GM19455 (cell line): ENCODE measurements at regions not wholly inside any gene's neighbourhood (a gene's known extent, or its start where the extent isn't known, plus 50 kb on each side); places are given as distances from the start of the nearest gene placed in this dataset.
A peak's percentile ranks its signal among the peaks of the same experiment; 100 is the strongest.
"Not testable (repeated sequence)": the region's sequence is repeated elsewhere in the genome, so short reads cannot be mapped to it uniquely, and the experiment has no call there.

Source experiments
- ATAC-seq: cut with Tn5 transposase; IDR thresholded peaks from one replicate; pipeline ENCODE4 v1.9.1; 2021; ENCODE audit not compliant: unreplicated experiment

- no peak for ATAC-seq
Observed at GRCh38 chr4:105022811-105023667, 123.6 kb upstream of the TET2 start.

DNA sequence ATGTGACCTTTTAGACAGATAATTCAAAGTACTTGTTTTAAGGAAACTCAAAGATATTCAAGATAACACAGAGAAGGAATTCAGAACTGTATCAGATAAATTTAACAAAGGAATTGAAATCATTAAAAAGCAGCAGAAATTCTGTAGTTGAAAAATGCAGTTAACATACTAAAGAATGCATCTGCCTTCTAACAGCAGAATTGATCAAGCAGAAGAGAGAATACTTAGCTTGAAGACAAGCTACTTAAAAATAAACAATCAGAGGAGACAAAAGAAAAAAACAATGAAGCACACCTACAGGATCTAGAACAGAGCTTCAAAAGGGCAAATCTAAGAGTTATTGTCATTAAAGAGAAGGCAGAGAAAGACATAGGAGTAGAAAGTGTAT is 123.0 kb upstream of the TET2 start:
- ATAC-seq: no peak

DNA sequence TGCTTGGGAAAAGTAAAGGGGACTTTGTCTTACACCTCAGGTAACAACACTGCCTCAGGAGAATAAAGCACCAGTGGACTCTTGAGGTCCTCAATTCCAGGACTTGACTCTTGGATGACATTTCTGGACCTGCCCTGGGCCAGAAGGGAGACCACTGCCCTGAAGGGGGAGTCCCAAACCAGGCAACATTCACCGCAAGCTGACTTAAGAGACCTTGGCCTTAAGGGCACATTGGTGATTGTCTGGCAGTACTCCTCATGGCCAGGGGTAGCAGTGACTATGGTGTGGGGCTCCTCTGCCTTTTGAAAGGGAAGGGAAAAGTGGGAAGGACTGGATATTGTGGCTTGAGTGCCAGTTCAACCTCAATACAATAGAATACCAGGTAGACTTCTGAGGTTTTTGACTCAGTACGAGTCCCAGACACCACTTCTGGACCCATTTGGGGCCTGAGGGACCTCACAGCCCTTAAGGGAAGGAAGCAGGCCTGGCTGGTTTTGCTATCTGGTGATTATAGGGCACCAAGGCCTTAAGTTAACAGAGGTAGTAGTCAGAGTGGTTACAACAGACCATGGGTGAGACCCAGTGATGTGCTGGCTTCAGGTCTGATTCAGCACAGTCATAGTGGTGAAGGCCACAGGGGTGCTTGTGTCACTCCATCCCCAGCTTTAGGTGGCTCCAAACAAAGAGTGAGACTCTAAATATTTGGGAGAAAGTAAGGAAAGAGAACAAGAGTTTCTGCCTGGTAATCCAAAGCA is 121.2 kb upstream of the TET2 start:
- no peak for ATAC-seq

- ATAC-seq: no peak
Observed at GRCh38 chr4:105036991-105037390, 109.7 kb upstream of the TET2 start.

DNA sequence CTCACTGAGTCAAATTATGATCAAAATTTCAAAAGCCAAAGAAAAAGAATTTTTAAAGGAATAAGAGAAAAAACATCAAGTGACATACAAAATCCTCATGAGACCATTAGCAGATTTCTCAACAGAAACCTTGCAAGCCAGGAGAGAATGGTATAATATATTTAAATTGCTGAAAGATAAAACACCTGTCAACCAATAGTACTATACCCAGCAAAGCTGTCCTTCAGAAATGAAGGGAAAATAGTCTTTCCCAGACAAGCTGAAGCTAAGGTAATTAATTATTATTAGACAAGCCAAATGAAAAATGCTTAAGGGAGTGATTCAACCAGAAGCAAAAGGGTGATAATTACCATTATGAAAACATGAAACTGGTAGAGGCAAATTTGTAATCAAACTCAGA is 104.2 kb upstream of the TET2 start:
- no peak for ATAC-seq

DNA sequence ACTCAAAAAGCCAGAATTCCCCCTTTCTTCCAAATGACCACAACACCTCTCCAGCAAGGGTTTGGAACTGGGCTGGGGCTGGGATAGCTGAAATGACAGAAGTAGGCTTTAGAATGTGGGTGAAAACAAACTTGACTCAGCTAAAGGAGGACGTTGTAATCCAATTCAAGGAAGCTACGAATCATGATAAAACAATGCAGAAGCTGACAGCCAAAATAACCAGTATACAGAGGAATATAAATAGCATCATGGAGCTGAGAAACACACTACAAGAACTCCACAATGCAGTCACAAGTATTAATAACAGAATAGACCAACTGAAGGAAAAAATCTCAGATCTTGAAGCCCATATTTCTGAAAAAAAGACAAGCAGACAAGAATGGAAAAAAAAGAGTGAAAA is 95.8 kb upstream of the TET2 start:
- no peak for ATAC-seq

DNA sequence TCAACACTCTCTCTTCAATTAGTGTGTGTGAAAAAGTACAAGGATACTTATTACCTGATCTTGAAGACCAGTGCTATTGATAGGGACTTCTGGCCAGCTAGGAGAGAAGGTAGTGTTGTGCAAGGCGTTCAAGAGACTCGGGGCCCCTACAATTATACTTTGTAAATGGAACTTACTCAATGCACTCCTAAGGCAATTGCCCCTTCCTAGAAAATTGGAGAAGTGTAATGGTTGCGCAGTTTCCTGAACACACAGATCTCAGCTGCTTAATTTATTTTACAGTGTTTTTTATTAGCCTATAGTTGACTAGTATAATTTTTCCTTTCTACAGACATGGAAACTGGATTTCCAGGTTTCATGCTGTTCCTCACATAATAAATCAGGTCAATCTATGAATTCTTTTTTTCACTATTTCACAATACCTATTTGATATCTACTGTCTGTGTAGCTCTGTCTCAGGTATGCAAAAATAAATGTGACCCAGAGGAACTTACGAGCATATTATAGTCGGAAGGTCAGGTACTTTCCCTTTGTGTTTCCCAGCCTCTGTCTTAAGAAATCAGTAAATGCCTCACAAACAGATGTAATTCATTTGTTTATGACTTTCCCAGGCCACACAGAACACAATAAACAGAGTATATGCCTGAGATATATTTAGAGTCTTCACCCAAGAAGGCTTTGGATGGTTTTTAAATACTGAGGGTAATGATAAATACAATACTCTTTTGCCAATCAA is 89.1 kb upstream of the TET2 start:
- ATAC-seq: no peak

DNA sequence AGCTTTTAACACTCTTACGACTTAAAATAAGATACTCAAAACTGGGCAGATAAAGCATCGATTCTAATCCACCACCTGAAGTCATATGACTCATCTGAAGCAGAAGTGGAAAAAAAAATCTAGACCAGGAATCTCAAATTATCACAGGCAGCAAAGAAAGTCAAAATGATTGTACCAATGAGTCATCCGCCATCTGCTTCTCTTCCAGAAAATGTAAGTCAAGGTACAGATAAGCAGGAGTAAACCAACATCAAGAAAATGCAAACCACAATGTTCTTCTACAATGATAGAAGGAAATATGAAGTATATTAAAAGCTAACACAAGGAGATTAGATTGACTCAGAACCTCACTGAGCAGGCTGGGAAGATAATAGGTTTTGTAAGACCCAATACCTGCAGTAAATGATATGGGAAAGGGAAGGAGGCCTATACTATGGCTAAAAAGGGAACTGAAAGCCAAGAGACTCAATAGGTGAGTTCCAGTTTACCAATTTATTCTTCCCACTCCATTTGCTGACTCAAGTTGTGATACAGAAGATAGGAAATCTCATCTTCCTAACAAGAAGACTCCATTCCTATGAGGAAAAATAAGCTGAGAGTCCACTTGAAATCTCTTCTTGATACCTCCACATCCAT is 88.4 kb upstream of the TET2 start:
- ATAC-seq: no peak

DNA sequence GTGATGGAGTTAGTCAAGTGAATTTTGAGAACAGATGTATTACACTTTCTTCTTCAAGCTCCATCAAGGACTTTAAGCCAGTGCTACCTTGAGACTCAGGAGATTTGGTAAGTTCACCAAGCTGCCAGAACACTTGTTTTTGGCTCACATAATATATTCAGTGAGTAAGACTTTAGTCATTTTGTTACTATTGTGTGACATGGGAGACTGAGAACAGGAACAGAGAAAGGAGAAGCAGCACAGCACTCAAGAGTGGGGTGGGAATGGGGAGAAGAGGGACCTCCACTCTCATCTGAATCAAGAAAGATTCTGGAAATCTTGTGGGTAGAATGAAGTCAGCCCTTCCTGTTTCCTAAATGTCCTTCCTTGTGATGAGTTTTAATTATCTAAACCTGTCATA is 87.3 kb upstream of the TET2 start:
- peak; percentile 23 for ATAC-seq

- ATAC-seq: peak; percentile 92
Observed at GRCh38 chr4:105060628-105061027, 86.0 kb upstream of the TET2 start.

DNA sequence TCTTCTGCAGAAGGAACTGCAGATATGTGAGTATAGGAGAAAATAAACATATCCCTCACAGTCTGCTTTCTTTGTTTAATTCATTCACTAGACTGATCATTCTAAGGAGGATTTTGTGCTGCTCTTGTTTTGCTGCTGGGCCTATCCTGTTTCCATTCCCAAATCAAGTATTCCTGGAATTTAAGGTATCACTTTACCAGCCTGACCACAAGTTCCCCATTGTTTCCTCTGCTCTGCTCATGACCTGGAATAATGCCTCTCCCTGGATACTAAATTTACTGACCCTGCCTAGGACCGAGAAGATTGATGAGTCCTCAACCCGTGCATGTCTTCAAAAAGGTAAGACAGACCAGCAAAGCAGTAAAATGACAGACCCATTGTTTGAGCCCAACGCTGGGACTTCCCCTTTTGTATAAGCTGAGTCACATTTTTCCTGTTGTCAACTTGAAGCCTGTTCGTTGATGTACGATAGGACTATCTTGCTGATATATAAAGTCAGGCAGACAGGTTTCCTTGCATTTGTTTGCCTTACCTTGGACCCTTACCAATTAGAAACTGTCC is 85.5 kb upstream of the TET2 start:
- peak; percentile 33 for ATAC-seq

- no peak for ATAC-seq
Observed at GRCh38 chr4:105061731-105062130, 84.9 kb upstream of the TET2 start.

DNA sequence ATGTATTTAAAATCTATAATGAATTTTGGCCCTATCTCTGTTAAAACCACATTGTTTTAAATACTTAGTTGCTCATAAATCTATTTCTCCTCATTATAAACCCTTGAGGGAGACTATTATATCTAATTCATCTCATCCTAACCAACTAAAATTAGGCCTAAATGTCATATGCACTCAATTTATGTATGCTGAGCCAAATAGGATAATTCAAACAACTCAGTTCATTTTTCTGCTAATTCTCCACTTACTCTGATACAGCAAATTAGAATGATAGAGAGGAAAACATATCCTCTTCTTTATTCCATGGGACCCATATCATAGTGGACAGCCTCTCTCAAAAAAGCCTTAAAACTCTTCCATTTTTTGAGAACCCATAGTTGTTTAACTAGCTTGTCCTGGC is 80.3 kb upstream of the TET2 start:
- ATAC-seq: no peak

- no peak for ATAC-seq
Observed at GRCh38 chr4:105067431-105067830, 79.2 kb upstream of the TET2 start.

GRCh38 chr4:105067946-105068345 is 78.7 kb upstream of the TET2 start:
- ATAC-seq: no peak

GRCh38 chr4:105068516-105068915 is 78.2 kb upstream of the TET2 start:
- no peak for ATAC-seq

DNA sequence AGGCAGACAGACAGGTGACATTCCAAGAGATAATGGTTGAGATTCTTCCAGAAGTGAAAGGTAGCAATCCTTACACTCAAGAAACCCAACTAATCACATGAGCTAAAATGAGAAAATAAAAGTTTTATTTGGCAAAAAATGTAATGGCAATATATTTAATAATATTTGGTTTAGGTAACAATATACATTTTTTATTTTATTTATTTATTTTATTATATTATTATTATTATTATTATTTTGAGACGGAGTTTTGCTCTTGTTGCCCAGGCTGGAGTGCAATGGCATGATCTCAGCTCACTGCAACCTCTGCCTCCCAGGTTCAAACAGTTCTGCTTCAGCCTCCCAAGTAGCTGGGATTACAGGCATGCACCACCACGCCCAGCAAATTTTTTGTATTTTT is 74.6 kb upstream of the TET2 start:
- ATAC-seq: not testable (repeated sequence)

GRCh38 chr4:105074097-105074496 is 72.6 kb upstream of the TET2 start:
- ATAC-seq: no peak

DNA sequence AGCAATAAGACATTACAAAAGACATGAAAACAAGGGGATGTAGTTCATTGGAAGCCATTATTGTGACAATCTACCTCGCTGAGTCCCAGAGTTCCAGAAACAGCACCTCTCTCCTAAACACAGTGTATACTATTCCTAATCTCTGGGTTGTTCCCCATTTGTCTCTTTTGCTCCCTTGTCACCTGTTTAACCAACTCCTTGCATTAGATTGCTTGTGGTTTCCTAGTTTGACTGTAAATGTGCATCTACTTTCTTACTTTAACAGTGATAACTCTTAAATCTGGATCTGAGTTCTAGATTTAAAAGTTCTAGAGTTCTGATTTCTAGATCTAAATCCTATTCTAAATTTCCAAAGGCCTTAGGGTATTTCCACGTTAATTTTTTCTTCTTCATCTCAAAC is 71.6 kb upstream of the TET2 start:
- ATAC-seq: no peak

DNA sequence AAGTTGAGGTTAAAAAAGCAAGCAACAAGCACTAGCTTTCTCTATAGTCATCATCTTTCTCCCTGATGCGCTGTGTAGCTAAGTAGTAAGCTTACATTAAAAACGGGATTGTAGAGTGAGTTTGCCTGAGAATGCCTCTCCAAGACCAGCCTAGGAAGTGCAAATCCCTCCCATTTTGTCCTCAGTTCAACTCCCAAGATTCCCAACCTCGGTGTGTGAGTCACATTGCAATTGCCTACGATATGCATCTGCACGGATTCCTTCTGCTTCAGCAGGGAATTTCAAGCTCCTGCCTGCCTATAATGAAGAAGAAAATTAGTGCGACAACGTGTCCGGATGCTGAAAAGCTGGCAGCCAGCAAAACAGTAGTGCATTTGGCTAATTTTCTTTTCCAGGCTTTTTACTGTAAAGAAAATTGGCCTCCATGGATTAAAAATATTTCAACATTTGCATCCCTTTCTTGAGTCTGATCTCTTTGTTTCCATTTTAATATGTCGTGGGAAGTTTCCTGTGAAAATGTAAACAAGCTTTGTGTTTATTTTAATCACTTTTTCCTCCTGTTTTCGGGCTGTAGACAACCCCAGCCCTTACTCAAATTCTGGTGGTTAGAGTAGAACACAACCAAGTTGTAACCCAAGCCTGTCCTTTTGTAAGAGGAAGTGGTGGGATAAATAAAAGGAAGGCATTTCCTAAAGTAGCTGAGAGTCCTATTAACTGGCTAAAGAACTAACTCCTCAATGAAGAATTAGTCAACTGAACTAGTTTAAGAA is 58.4 kb upstream of the TET2 start:
- no peak for ATAC-seq
